Esophagus muscularis mucosa (tissue), 3 donors: ENCODE measurements at regions not wholly inside any gene's neighbourhood (a gene's known extent, or its start where the extent isn't known, plus 50 kb on each side); places are given as distances from the start of the nearest gene placed in this dataset.
A peak's percentile ranks its signal among the peaks of the same experiment; 100 is the strongest.
"Not testable (repeated sequence)": the region's sequence is repeated elsewhere in the genome, so short reads cannot be mapped to it uniquely, and the experiment has no call there.

Experiments
- CTCF ChIP-seq, 3 experiments: fragments of 200-600 bp in 2 of 3; fragments of 450-650 bp in 1 of 3; sonication (generic) in 2 of 3; IDR thresholded peaks; one replicate each; pipeline ENCODE4 v1.5.1; 2017 to 2019; ENCODE audit warnings: antibody characterized with exemption in 3 of 3, mild to moderate bottlenecking in 2 of 3, moderate library complexity in 1 of 3
- EP300 ChIP-seq: sonication (generic); formaldehyde crosslinking; IDR thresholded peaks from one replicate; pipeline ENCODE4 v1.6.1; 2017; ENCODE audit warnings: antibody characterized with exemption

- peak; percentile 40 to 67 (median 47) for TF ChIP-seq CTCF (IDR thresholded peaks at IDR 0.05)
- TF ChIP-seq EP300 = not testable (repeated sequence)
Measured at GRCh38 chr4:3984796-3985195, 218.6 kb downstream of the ADRA2C start.
